Nephron (organoid): ENCODE measurements at regions not wholly inside any gene's neighbourhood (a gene's known extent, or its start where the extent isn't known, plus 50 kb on each side); places are given as distances from the start of the nearest gene placed in this dataset.

Source experiments
- H3K27ac Mint-ChIP-seq, 3 experiments: 2 replicates each; pipeline ENCODE4 v1.8.0; 2020; ENCODE audit warnings: mixed read lengths in 3 of 3, mild to moderate bottlenecking in 2 of 3, moderate library complexity in 1 of 3
- H3K27me3 Mint-ChIP-seq: 2 replicates; pipeline ENCODE4 v1.8.0; 2021; ENCODE audit warnings: low read depth, mild to moderate bottlenecking, moderate library complexity, mixed read lengths
- H3K36me3 Mint-ChIP-seq: 2 replicates; pipeline ENCODE4 v1.8.0; 2020; ENCODE audit warnings: low read depth, mixed read lengths
- H3K4me1 Mint-ChIP-seq: 2 replicates; pipeline ENCODE4 v1.8.0; 2020; ENCODE audit warnings: mixed read lengths
- H3K4me3 Mint-ChIP-seq, 3 experiments: 2 replicates each; pipeline ENCODE4 v1.8.0; 2020; ENCODE audit warnings: mild to moderate bottlenecking in 3 of 3, mixed read lengths in 3 of 3, moderate library complexity in 2 of 3
- H3K9me3 Mint-ChIP-seq: 2 replicates; pipeline ENCODE4 v1.8.0; 2020; ENCODE audit warnings: mixed read lengths
- CTCF ChIP-seq, 3 experiments: fragments of 200-600 bp; sonication (generic); IDR thresholded peaks; one replicate each; pipeline ENCODE4 v1.5.0; 2021; ENCODE audit warnings: antibody characterized with exemption in 3 of 3; ENCODE audit not compliant: unreplicated experiment in 3 of 3

GRCh38 chr14:66291756-66292155, 194.4 kb upstream of the CCDC196 start:
- no peak overlapping the region for H3K27ac Mint-ChIP-seq
- H3K4me1 Mint-ChIP-seq: peaks cover 7% of the 10 kb centered on the region
- H3K27me3 Mint-ChIP-seq: peaks cover 4% of the 10 kb centered on the region
- peaks cover 8% of the 10 kb centered on the region for H3K9me3 Mint-ChIP-seq
- no peak for TF ChIP-seq CTCF (IDR thresholded peaks at IDR 0.05; ENCODE audit: unreplicated experiment in 3 of 3)
- no peak overlapping the region for H3K4me3 Mint-ChIP-seq
- no peaks in the 10 kb centered on the region for H3K36me3 Mint-ChIP-seq

- peaks cover 7% of the 10 kb centered on the region for H3K4me1 Mint-ChIP-seq
- H3K4me3 Mint-ChIP-seq: no peak overlapping the region
- TF ChIP-seq CTCF (IDR thresholded peaks at IDR 0.05; ENCODE audit: unreplicated experiment in 3 of 3): no peak
- no peak overlapping the region for H3K27ac Mint-ChIP-seq
- peaks cover 12% of the 10 kb centered on the region for H3K9me3 Mint-ChIP-seq
- H3K27me3 Mint-ChIP-seq: no peaks in the 10 kb centered on the region
- no peaks in the 10 kb centered on the region for H3K36me3 Mint-ChIP-seq
Measured at GRCh38 chr14:66293533-66294105, 192.6 kb upstream of the CCDC196 start.

GRCh38 chr14:66295386-66295785, 190.8 kb upstream of the CCDC196 start:
- Mint-ChIP-seq H3K27ac (peak overlapping the region in 1 of 3 experiments; percentile 7), H3K4me3 (no peak overlapping the region), H3K36me3 (no peaks in the 10 kb centered on the region), H3K4me1 (peaks cover 7% of the 10 kb centered on the region), H3K9me3 (peaks cover 14% of the 10 kb centered on the region), H3K27me3 (no peaks in the 10 kb centered on the region)
- TF ChIP-seq CTCF (IDR thresholded peaks at IDR 0.05; ENCODE audit: unreplicated experiment in 3 of 3): no peak

GRCh38 chr14:66300886-66301285, 185.3 kb upstream of the CCDC196 start:
- Mint-ChIP-seq H3K36me3 (peaks cover 3% of the 10 kb centered on the region), H3K9me3 (peaks cover 19% of the 10 kb centered on the region), H3K27me3 (no peaks in the 10 kb centered on the region), H3K4me1 (no peaks in the 10 kb centered on the region), H3K27ac (no peak overlapping the region), H3K4me3 (no peak overlapping the region)
- TF ChIP-seq CTCF (IDR thresholded peaks at IDR 0.05; ENCODE audit: unreplicated experiment in 3 of 3): no peak

- Mint-ChIP-seq H3K9me3 (peaks cover 14% of the 10 kb centered on the region), H3K36me3 (peaks cover 7% of the 10 kb centered on the region), H3K27me3 (no peaks in the 10 kb centered on the region), H3K4me3 (no peak overlapping the region), H3K4me1 (no peaks in the 10 kb centered on the region), H3K27ac (no peak overlapping the region)
- no peak for TF ChIP-seq CTCF (IDR thresholded peaks at IDR 0.05; ENCODE audit: unreplicated experiment in 3 of 3)
Measured at GRCh38 chr14:66306101-66306500, 180.1 kb upstream of the CCDC196 start.

- TF ChIP-seq CTCF (IDR thresholded peaks at IDR 0.05; ENCODE audit: unreplicated experiment in 3 of 3): no peak
- Mint-ChIP-seq H3K36me3 (peaks cover 4% of the 10 kb centered on the region), H3K9me3 (peaks cover 8% of the 10 kb centered on the region), H3K27me3 (no peaks in the 10 kb centered on the region), H3K27ac (no peak overlapping the region), H3K4me1 (no peaks in the 10 kb centered on the region), H3K4me3 (no peak overlapping the region)
Measured at GRCh38 chr14:66311058-66311457, 175.1 kb upstream of the CCDC196 start.
